NCI-H187 (cell line): ENCODE measurements at regions not wholly inside any gene's neighbourhood (a gene's known extent, or its start where the extent isn't known, plus 50 kb on each side); places are given as distances from the start of the nearest gene placed in this dataset.
"Not testable (repeated sequence)": the region's sequence is repeated elsewhere in the genome, so short reads cannot be mapped to it uniquely, and the experiment has no call there.

Experiments used
- DNase-seq, 2 experiments: peaks; one replicate each; lab custom pipeline; 2025; lab: John Stamatoyannopoulos, UW

DNA sequence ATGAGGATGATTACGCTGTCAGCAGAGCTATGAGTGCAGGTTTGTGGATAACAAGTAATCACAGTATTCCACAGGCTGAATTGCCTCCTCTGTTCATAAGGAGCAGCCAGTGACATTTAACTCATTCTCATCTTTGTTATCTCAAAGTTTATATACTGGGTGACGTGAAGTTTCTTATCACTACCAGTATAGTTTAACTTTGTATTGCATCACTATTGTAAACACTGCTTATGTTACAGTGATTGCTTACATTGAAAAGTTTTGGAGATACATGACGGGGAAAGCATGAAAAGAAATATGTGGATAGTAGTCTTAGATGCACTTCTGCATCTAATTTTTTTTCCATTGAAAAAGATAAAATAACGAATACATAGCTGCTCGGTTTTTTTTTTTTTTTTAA, 429.7 kb downstream of the VGLL3 start:
- no peak for DNase-seq

DNA sequence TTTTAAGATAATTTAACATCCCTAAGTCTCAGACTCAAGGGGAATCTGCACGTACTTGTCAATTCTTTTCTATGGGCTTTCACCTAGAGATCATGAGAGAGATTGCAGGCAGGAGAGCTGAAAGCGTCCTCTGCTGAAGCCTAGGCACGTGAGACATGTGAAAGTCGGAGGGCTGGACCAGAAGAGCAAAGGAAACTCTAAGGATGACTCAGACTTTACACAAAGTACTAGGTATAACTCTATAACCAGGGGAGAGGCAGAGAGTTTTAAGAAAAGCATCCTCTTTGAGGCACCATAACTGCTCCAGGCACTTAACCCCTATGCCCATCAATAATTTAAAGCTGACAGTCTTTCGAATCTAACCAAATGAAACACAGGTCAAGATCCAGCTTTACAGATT, 436.6 kb downstream of the VGLL3 start:
- no peak for DNase-seq

DNA sequence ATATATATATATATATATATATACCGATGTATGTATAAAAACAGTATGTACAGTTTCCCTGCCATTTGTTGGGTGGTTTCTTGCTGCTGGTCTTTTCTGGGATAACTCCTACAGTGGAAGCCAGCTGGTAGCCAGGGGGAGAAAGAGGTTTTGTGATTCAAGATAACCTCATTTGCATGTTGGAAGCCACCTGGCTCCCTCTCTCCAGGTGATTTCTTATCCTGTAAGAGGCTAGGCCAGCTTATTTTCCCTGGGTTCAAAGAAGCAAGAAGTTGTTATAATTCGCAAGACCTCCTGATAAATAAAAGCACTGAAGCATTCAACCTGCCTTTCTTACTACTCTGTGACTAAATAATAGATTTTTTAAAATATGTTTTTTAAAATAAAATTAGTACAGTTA, 443.3 kb downstream of the VGLL3 start:
- no peak for DNase-seq

DNA sequence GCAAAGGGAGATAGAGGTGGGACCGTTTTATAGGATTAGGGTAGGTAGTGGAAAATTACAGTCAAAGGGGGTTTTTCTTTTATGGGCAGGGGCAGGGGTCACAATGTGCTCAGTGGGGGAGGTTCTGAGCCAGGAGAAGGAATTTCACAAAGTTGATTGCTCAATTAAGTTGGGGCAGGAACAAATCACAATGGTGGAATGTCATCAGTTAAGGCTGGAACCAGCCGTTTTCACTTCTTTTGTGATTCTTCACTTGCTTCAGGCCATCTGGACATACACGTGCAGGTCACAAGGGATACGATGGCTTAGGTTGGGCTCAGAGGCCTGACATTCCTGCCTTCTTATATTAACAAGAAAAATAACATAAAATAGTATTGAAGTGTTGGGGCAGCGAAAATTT, 453.8 kb downstream of the VGLL3 start:
- DNase-seq, result no peak

DNA sequence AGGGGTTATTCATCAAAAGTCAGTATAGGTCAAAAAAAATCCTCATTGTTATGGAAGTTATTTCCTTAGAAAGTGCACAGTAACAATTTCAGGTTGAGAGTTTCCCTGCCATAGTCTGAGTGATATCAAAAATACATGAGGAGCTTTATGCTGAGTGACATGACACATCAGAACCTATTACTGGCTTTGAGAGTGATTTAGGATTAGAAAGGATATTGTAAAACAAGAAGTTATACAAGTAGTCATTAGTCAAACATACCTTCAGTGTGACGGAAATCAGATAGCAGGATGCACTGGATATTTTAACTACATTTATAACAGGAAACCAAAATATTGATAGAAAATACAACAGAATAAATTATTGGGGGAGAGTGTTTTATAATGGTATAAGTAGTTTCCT, 471.1 kb downstream of the VGLL3 start:
- no peak for DNase-seq

DNA sequence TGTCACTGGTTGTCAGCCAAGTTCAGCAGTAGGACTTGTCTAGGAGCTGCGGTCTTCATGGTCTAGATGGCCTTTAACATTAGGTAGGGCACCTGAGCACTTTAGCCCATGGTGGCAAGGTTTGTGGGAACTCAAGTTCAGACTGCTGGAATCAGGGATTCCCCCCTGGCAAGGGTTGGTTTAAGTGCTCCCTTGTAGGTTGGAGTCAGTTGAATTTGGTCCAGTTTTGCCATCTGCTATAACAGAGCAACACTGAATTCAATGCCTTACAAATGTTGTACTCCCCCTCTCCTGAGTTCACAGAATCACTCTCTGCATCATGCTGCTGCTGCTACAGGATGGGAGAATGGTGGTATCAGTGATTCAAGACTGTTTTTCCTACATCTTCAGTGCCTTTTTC, 509.3 kb downstream of the VGLL3 start:
- DNase-seq, result no peak

DNA sequence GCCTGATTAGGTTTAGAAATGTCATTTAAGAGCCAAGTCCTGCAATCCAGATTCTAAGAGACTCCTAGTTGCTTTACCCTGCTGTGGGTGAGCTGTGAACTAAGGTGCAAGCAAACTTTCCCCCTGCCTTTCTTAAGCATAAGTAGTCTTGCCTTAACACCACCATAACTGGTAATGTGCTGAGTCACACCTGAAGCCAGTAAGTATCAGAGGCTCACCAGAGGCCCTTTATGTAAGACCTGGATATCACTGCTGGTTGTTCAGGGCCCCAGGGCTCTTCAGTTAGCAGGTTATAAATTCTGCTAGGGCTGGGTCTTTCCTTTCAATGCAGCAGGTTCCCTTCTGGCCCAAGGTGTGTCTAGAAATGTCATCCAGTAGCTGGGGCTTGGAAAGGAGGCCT, 509.9 kb downstream of the VGLL3 start:
- DNase-seq, result no peak

DNA sequence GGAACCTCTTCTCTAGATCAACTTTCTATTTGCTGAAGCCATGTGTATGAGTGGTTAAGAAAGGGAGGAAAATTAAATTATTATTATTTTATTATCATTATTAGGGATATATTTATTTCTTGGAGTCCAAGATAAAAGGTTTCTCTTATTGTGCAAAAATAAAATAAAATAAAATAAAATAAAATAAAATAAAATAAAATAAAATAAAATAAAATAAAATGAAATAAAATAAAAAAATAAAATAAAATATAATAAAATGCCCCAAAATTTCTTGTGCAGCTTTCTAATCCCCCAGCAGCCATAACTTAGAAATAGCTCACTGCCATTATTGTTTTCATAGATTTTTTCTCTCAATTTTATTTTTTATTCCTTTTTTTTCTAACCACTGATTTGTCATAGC, 526.8 kb downstream of the VGLL3 start:
- DNase-seq, result no peak

DNA sequence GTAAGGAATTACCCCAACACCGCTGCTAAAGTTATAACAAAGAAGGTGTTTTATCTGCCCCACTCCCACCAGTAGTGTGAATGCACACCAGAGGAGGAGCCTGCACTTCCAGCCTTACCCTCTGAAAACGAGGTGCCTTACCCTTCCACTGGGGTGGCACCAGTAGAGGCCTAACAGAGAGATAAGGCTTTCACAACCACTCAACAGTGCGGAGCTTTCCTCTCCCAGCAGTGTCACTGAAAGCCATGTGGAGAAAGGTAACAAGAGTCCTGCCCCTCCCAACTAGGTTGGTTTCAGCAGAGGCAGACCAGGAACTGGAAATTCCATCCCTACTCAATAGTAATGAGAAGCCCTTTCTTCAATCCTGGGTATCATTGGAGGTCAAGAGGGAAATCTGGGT, 539.2 kb downstream of the VGLL3 start:
- DNase-seq, result no peak

DNA sequence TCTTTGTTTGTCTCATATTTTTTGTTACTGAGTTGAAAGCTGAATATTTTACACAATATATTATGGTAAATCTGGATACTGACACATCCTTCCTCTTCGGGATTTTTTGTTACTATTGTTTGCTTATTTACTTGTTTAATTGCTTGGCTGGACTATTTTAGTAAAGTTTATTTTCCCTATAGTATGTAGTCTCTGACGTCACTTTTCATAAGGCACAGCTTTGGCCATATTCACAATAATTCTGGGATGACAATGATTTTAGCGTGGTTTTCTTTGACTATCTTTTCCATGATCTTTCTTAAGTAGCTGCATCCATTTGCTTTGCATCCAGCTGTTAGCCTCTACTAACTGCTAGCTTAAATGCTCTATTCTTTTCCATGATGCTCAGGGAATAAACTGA, 552.4 kb downstream of the VGLL3 start:
- no peak for DNase-seq

DNA sequence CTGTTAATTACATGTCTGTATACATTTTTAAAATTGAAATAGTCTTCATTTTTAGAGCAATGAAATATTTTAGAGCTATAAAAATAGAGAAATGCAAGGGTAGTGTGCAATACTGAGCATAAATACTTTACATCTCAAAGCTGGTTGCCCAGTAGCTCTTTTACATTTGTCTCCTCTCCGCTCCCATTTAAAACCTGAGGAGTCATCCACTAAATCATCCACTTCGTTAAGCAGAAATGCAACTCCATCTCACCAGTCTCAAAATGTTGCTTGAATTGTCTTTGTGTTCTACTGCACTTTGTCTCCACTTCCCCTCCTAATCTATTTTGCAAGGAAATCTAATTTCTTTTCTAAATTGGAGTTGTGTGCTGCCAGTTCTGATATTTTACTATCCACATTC, 563.6 kb downstream of the VGLL3 start:
- no peak for DNase-seq

DNA sequence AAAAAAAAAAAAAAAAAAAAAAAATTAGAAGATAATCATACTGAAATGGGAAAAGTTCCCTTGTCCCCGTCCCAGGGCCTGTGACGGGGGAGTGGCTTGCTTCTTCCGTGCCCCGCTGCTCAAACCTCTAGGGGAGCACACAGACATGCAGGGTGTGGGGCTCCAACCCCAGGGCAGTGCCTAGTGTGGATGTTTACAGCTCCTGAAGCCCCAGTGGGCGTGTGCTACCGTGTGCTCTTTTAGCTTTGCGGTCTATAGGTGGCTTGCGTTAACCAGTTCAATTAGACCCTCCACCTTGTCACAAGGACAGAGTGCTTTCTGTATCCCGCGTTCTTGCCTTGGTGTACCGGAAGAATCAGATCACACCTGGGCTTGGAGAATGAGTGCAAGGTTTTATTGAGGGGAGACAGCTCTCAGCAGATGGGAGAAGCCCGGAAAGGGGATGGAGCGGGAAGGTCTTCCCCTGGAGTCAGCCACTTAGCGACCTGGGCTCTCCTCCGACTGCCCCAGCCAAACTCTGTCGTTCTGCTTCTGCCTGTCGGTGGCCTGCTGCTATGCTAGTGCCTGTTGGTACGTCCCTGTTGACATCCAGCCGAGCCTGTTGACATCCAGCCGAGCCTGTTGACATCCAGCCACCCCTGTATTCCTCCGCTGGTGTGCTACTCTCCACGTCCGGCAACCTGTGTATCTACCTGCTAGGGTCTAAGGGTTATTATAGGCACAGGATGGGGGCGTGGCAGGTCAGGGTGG, 569.8 kb downstream of the VGLL3 start:
- no peak for DNase-seq

DNA sequence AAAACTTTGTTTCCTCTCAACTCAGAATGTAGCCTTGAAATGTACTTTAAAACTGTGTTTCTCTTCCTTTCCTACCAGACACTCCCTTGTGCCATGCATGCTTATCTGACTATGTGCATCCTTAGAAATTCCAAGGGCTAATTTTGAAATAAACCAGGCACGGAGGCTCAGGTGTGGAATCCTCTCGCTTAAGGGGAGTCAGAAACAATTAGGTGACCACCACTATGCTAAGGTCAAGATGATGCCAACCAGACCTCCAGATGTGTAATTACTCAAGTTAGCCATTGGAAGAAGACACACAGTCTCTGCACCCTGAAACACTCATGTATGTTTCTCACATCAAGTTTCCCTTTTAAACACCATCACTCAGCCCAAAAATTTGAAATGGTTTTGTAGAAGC, 572.1 kb downstream of the VGLL3 start:
- DNase-seq, result no peak

DNA sequence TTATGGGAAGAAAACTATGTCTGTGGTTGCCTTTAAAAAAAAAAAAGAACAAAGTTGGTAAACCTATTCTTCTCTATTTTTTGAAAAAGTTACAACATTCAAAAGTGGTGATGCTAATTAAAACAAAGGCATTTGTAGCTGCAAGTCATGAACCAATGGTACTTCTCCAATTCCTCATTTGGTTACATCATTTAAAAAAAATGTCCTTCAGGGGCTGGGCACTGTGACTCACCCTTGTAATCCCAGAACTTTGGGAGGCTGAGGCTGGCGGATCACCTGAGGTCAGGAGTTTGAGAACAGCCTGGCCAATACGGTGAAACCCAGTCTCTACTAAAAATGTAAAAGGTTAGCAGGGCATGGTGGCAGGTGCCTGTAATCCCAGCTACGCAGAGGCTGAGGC, 574.6 kb downstream of the VGLL3 start:
- DNase-seq, result no peak

DNA sequence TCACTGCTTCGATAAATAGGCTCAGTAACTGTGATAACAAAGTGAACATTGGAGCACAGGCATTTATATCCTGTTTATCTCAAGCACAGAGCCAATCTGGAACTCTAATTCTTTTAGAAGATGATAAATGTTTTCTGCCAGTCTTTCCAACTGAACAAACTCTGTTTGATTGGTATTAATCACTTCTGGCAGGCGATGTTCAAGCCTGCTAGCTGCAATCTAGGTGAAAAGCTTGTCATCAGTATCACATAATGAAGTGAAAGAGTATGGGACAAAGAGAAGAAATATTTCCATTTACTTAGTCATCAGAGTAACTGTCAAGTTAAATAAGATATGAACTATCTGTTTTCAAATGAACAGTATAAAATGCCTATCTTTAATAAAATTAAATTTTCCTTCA, 577.3 kb downstream of the VGLL3 start:
- no peak for DNase-seq

DNA sequence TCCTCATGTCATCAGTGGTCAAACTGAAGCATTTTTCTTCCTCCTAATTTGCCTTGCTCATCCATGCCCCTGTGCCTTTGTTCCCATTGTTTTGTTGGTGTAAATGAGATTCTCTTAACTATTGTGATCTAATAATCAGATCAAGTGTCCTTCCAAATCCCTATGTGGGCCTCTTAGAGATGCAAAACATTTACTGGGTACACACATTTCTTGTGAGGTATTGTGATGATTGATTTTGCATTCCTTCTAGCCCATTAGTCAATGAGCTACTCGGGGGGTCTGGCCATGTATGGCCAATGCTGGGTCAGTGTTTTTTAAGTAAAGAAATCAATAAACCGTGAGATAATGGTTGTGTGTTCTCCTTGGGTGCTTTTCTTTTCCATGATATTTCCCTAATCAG, 580.4 kb downstream of the VGLL3 start:
- no peak for DNase-seq

DNA sequence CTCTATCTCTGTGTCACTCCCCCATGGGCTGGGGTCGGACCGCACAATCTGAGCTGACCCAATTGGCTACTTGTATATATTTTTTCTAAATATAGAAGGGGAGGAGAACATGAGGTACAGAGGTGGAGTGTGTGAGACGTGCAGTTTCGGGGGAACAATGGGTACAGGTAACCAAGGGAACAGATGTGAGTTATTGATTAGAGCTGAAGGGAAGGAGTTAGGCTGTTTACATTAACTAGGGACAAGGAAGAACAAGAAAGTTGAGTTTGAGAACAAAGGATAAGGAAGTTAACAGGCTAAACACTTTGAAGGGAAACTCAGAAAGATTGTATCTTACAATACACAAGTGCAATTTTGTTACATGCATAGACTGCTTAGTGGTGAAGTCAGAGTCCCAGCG, 601.2 kb downstream of the VGLL3 start:
- not testable (repeated sequence) for DNase-seq

DNA sequence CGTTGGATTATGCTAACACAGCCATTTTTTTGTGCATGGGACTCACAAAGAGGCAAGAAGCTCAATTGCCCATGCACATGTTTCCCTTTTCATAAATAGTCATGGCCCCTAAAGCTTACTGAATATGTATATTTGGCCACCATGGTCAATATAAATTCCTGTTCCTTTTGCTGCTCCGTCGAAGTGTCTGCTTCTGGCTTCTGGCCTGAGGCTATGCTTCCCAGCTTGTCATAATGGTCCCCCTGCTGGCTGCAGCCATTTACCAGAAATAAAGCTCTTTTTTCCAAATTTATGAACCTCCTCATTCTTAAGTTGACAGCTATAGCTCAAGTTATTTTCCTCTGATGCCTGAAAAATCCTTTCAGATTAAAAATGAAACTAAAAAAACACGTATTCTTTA, 602.1 kb downstream of the VGLL3 start:
- DNase-seq, result no peak

DNA sequence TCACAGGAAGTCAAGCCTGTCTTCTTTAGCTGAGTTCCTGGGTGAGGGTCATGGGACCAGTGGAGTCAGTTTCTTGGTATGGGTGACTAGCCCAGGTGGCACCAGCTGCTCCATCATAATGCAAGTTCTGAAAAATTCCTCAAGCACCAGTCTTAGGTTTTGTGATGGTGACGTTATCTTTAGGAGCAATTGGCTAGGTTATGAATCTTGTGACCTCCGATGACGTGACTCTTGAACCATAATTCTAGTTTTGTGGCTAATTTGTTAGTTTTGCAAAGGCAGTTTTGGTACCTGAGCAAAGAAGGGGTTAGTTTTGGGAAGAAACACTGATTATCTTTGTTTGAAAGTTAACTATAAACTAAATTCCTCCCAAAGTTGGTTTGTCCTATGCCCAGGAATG, 608.4 kb downstream of the VGLL3 start:
- no peak for DNase-seq

DNA sequence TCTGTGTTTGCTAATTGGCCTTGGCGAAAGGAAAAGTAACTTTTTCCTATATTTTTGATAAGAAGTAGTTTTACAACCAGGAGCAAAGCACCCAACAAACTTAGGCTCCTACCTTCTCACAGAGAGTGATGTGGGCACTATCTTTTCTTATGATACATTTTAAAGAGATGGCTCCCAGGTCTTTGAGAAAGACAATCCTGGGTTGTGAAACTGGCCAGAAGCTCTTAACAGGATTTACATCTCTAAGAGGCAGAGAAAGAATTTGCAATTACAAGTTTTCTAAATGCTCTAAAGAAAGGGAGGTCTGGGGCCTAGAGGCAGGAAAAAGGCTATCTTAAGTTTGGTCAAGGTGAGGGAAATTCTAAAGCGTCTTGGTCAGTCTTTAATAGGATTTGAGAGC, 609.7 kb downstream of the VGLL3 start:
- no peak for DNase-seq

DNA sequence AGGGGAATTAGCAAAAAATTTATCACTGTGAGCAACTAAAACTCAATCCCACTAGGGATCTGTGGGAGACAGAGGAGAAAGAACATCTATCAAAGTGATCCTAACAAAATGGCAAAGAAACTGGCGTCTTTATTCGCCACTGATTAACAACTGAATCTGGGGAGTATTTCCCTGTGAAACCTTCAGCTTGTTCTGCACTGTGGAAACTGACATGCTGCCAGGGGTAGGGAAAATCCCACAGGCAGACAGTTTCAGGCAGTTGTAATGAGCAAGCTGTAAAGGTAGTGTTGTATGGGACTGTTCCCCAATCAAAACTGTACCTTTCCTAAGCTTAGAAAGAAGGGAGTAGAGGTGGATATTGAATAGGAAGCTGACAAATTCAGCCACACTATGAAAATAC, 611.7 kb downstream of the VGLL3 start:
- DNase-seq, result no peak

DNA sequence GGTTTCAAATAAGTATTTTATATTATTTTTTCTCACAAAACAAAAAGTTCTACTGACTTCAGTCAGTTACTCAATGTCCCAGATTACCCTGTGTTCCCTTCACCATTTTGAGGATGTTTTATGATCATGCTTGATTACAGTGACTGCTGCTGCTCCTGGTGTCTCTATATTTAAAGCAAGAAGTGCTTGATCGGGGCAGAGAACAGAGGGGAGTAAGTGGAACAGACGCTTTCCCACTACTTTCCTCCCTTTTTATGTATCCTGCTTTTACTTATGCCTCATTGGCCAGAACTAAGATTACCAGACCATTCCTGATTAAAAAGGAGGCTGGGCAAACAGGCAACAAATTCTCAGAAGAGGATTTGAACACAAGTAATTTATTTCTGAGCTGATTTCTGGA, 612.1 kb downstream of the VGLL3 start:
- no peak for DNase-seq

DNA sequence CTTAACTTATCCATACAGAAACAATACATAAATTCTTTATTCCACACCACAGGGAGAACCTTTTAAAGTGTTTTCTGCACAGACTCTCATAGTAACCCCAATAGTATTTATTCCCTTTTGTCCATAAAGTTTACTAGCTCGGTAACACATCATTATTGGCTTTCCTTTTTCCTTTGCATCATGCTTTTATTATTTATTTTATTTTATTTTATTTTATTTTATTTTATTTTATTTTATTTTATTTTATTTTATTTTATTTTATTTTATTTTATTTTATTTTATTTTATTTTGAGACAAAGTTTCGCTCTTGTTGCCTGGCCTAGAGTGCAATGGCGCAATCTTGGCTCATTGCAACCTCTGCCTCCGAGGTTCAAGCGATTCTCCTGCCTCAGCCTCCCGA, 655.4 kb downstream of the VGLL3 start:
- DNase-seq, result not testable (repeated sequence)

DNA sequence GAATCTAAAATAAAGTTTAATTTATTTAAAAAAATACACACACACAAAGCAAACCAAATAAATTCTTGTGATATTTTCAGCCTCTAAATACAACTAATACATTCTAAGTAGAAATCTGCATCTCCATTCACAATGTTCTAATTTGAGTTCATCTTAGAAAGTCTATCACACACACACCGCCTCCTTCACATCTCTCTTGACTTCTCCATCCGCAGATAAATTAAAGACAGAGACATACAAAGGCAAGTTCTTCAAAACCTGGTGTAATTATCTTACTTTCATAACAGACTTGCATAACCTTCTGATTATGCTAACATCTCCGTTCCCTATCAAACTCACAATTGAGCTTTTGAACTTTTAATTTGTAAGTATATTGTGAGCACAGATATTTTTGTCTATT, 657.3 kb downstream of the VGLL3 start:
- DNase-seq, result no peak

DNA sequence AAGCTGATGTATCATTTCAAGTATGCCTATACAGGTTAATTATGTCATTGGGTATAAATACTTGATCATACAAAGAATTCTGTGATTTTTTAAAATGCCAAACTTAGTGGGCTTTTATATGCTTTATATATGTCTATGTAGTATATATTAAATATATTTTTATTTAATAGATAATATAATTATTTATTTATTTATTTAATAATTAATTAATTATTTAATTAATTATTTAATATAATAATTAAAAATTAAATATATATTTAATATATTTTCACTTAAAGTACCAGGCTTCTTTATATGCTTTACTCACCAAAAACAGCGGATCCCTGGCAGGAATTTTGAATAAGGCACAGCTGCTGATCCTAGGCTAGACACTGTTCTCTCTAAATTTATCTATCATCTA, 687.0 kb downstream of the VGLL3 start:
- DNase-seq, result no peak
